Neural cell (in vitro differentiated cells): ENCODE measurements at regions not wholly inside any gene's neighbourhood (a gene's known extent, or its start where the extent isn't known, plus 50 kb on each side); places are given as distances from the start of the nearest gene placed in this dataset.

ENCODE experiments used
- H2AFZ ChIP-seq: fragments of 200-600, 300-800 bp; sonication (generic), shearing (Covaris generic); 2 replicates; pipeline ENCODE4 v1.6.0; 2014; ENCODE audit warnings: low read depth, mild to moderate bottlenecking, antibody characterized with exemption, low read length, moderate library complexity
- H3F3A ChIP-seq: fragments of 200-600 bp; shearing (Covaris generic); 2 replicates; pipeline ENCODE4 v1.6.1; 2016; ENCODE audit warnings: mild to moderate bottlenecking, moderate library complexity, mixed read lengths, antibody characterized with exemption, low read length; ENCODE audit not compliant: insufficient read depth, poor library complexity, severe bottlenecking
- H3K27ac ChIP-seq: fragments of 200-600, 300-800 bp; sonication (generic), shearing (Covaris generic); 2 replicates; pipeline ENCODE4 v1.5.1; 2014; ENCODE audit warnings: mild to moderate bottlenecking, low read length, moderate library complexity
- H3K27me3 ChIP-seq: fragments of 300-800, 200-600 bp; sonication (generic), shearing (Covaris generic); 2 replicates; pipeline ENCODE4 v1.6.0; 2014; ENCODE audit warnings: mild to moderate bottlenecking, low read depth, low read length, moderate library complexity; ENCODE audit not compliant: insufficient read depth
- H3K36me3 ChIP-seq: fragments of 300-800, 200-600 bp; sonication (generic), shearing (Covaris generic); 2 replicates; pipeline ENCODE4 v1.5.1; 2014; ENCODE audit warnings: mild to moderate bottlenecking, antibody characterized with exemption, low read length, moderate library complexity; ENCODE audit not compliant: insufficient read depth
- H3K4me2 ChIP-seq: fragments of 300-800, 200-600 bp; sonication (generic), shearing (Covaris generic); 2 replicates; pipeline ENCODE4 v1.6.0; 2014; ENCODE audit warnings: mild to moderate bottlenecking, low read length
- H3K4me3 ChIP-seq: fragments of 300-800, 200-600 bp; sonication (generic), shearing (Covaris generic); 2 replicates; pipeline ENCODE4 v1.5.1; 2014; ENCODE audit warnings: mild to moderate bottlenecking, low read length, moderate library complexity
- H3K79me2 ChIP-seq: fragments of 200-600 bp; shearing (Covaris generic); replicated peaks from 2 replicates; pipeline ENCODE4 v1.6.0; 2014; ENCODE audit warnings: mild to moderate bottlenecking, low read length, moderate library complexity; ENCODE audit not compliant: insufficient read depth
- H3K9ac ChIP-seq: fragments of 300-800, 200-600 bp; sonication (generic), shearing (Covaris generic); 2 replicates; pipeline ENCODE4 v1.6.1; 2016; ENCODE audit warnings: mild to moderate bottlenecking, low read length, mixed read lengths
- H3K9me2 ChIP-seq: fragments of 200-600 bp; shearing (Covaris generic); 2 replicates; pipeline ENCODE4 v1.6.1; 2016; ENCODE audit warnings: mild to moderate bottlenecking, low read length, mixed read lengths; ENCODE audit not compliant: insufficient read depth
- H3K9me3 ChIP-seq: fragments of 200-600, 300-800 bp; sonication (generic), shearing (Covaris generic); 2 replicates; pipeline ENCODE4 v1.6.1; 2016; ENCODE audit warnings: mild to moderate bottlenecking, mixed run types, low read length, moderate library complexity, mixed read lengths
- H4K20me1 ChIP-seq: fragments of 200-600 bp; shearing (Covaris generic); 2 replicates; pipeline ENCODE4 v1.6.1; 2016; ENCODE audit warnings: mild to moderate bottlenecking, mixed run types; ENCODE audit not compliant: insufficient read depth
- EP300 ChIP-seq: fragments of 450-650 bp; conservative IDR thresholded peaks from 2 replicates; pipeline ENCODE4 v1.6.1; 2014; ENCODE audit warnings: antibody characterized with exemption, mild to moderate bottlenecking, moderate library complexity; ENCODE audit not compliant: poor library complexity, severe bottlenecking
- EZH2 ChIP-seq: fragments of 200-600, 300-800 bp; shearing (Covaris generic), sonication (generic); IDR thresholded peaks from 2 replicates; pipeline ENCODE4 v1.6.1; 2014; ENCODE audit warnings: antibody characterized with exemption, low read length, borderline replicate concordance, mild to moderate bottlenecking; ENCODE audit not compliant: insufficient read depth, poor library complexity, severe bottlenecking
- MXI1 ChIP-seq: fragments of 450-650 bp; conservative IDR thresholded peaks from 2 replicates; pipeline ENCODE4 v1.6.1; 2014; ENCODE audit warnings: antibody characterized with exemption, mild to moderate bottlenecking; ENCODE audit not compliant: poor library complexity, severe bottlenecking
- POLR2AphosphoS5 ChIP-seq: IDR thresholded peaks from 2 replicates; pipeline ENCODE4 v1.6.1; 2012
- RAD21 ChIP-seq: fragments of 450-650 bp; conservative IDR thresholded peaks from 2 replicates; pipeline ENCODE4 v1.6.1; 2014; ENCODE audit warnings: antibody characterized with exemption, mild to moderate bottlenecking, moderate library complexity
- SMC3 ChIP-seq: fragments of 450-650 bp; conservative IDR thresholded peaks from 2 replicates; pipeline ENCODE4 v1.6.1; 2014; ENCODE audit warnings: antibody characterized with exemption, mild to moderate bottlenecking, moderate library complexity; ENCODE audit not compliant: poor library complexity
- TAF1 ChIP-seq: IDR thresholded peaks from 2 replicates; pipeline ENCODE4 v1.6.1; 2012; ENCODE audit warnings: low read depth
- TF ChIP-seq, protein P1 (sequence below): IDR thresholded peaks from 2 replicates; pipeline ENCODE4 v1.6.1; 2012; ENCODE audit warnings: borderline replicate concordance
- TF ChIP-seq, protein P2 (sequence below): fragments of 450-650 bp; IDR thresholded peaks from 2 replicates; pipeline ENCODE4 v1.5.1; 2014; ENCODE audit warnings: antibody characterized with exemption, mild to moderate bottlenecking, moderate library complexity; ENCODE audit not compliant: poor library complexity, severe bottlenecking

DNA sequence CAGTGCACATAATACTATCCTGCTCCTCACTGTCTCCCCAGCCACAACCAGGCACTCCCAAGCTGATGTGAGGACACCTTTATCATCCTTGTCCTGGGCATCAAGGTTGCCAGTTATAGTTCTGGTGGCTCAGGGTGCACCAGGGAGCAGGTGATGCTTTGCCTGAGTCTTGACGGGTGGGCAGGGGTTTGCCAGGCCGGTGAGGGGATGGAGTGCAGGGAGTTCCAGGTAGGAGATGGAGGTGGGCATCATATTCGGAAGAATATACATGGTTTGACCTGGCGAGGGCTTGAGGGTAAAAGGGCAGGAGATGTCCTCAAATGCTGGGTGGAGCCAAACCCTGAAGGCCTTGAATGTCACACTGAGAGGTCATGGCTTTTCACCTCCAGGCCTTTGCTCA, 115.8 kb upstream of the CRHR1 start:
- Histone ChIP-seq H3K36me3 (no peaks in the 10 kb centered on the region), H3K9me2 (no peaks in the 10 kb centered on the region), H3K9me3 (no peaks in the 10 kb centered on the region), H3K9ac (no peak overlapping the region), H3F3A (no peaks in the 10 kb centered on the region), H3K79me2 (no peaks in the 10 kb centered on the region), H4K20me1 (no peaks in the 10 kb centered on the region), H3K27ac (no peak overlapping the region), H3K27me3 (no peaks in the 10 kb centered on the region), H3K4me2 (no peak overlapping the region), H3K4me3 (no peak overlapping the region), H2AFZ (no peak overlapping the region)
- TF ChIP-seq RAD21 (no peak), POLR2AphosphoS5 (no peak), MXI1 (no peak)
- TF ChIP-seq, protein P1, sequence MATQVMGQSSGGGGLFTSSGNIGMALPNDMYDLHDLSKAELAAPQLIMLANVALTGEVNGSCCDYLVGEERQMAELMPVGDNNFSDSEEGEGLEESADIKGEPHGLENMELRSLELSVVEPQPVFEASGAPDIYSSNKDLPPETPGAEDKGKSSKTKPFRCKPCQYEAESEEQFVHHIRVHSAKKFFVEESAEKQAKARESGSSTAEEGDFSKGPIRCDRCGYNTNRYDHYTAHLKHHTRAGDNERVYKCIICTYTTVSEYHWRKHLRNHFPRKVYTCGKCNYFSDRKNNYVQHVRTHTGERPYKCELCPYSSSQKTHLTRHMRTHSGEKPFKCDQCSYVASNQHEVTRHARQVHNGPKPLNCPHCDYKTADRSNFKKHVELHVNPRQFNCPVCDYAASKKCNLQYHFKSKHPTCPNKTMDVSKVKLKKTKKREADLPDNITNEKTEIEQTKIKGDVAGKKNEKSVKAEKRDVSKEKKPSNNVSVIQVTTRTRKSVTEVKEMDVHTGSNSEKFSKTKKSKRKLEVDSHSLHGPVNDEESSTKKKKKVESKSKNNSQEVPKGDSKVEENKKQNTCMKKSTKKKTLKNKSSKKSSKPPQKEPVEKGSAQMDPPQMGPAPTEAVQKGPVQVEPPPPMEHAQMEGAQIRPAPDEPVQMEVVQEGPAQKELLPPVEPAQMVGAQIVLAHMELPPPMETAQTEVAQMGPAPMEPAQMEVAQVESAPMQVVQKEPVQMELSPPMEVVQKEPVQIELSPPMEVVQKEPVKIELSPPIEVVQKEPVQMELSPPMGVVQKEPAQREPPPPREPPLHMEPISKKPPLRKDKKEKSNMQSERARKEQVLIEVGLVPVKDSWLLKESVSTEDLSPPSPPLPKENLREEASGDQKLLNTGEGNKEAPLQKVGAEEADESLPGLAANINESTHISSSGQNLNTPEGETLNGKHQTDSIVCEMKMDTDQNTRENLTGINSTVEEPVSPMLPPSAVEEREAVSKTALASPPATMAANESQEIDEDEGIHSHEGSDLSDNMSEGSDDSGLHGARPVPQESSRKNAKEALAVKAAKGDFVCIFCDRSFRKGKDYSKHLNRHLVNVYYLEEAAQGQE: no peak

DNA sequence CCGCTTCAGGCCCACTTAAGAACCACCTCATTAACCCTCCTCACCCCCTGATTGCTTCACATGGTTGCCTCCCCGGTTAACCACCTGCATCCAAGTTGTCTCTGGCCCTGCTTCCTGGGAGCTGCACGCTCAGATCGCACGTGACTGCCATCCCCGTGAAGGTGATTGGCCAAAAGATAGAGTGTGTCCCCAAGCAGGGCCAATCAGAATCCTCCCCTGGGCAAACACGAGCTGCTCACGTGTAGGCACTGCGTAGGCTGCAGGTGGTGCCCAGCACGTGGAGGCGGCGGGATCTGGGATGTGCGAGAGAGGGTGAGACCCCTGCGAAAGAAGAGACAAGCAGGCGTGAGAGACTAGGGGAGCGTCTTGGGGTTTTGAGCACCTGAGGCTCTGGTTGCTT, 111.8 kb upstream of the CRHR1 start:
- H3K36me3 ChIP-seq: no peaks in the 10 kb centered on the region
- H3K27me3 ChIP-seq: no peaks in the 10 kb centered on the region
- H3K4me3 ChIP-seq: no peak overlapping the region
- no peaks in the 10 kb centered on the region for H3F3A ChIP-seq
- H3K27ac ChIP-seq: no peak overlapping the region
- H2AFZ ChIP-seq: no peak overlapping the region
- H3K79me2 ChIP-seq: no peaks in the 10 kb centered on the region
- TF ChIP-seq TAF1 (no peak), MXI1 (no peak), SMC3 (no peak), RAD21 (no peak), POLR2AphosphoS5 (no peak), EZH2 (no peak), EP300 (no peak)
- TF ChIP-seq, protein P1: no peak
- TF ChIP-seq, protein P2, sequence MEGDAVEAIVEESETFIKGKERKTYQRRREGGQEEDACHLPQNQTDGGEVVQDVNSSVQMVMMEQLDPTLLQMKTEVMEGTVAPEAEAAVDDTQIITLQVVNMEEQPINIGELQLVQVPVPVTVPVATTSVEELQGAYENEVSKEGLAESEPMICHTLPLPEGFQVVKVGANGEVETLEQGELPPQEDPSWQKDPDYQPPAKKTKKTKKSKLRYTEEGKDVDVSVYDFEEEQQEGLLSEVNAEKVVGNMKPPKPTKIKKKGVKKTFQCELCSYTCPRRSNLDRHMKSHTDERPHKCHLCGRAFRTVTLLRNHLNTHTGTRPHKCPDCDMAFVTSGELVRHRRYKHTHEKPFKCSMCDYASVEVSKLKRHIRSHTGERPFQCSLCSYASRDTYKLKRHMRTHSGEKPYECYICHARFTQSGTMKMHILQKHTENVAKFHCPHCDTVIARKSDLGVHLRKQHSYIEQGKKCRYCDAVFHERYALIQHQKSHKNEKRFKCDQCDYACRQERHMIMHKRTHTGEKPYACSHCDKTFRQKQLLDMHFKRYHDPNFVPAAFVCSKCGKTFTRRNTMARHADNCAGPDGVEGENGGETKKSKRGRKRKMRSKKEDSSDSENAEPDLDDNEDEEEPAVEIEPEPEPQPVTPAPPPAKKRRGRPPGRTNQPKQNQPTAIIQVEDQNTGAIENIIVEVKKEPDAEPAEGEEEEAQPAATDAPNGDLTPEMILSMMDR: no peak
- H3K9ac ChIP-seq: no peak overlapping the region
- no peaks in the 10 kb centered on the region for H3K9me3 ChIP-seq
- H3K4me2 ChIP-seq: no peak overlapping the region
- H4K20me1 ChIP-seq: no peaks in the 10 kb centered on the region
- no peaks in the 10 kb centered on the region for H3K9me2 ChIP-seq
